NCI-H2171 treated with DMSO at 0.1 percent for 48 hours (cell line): ENCODE measurements at regions not wholly inside any gene's neighbourhood (a gene's known extent, or its start where the extent isn't known, plus 50 kb on each side); places are given as distances from the start of the nearest gene placed in this dataset.
"Not testable (repeated sequence)": the region's sequence is repeated elsewhere in the genome, so short reads cannot be mapped to it uniquely, and the experiment has no call there.

Experiments used
- DNase-seq: peaks from one replicate; lab custom pipeline; 2025; lab: John Stamatoyannopoulos, UW

DNA sequence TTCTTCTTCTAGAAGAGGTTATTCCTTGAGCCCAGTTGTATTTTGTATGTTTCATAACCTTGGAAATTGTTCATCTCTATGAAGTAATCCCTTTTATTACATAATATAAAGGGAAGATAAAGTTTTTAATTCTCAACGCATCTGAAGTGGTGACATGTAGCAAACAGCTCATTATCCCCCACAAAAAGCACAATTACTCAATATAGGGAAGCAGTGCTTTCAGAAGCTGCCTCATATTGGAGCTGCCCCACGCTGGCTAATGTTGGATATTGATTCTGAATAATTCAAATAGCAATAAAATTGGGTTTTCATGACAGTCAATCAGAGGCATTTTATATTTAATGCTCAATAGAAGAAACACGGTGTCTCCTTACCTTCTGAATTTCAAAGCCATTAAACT is 604.3 kb upstream of the RBFOX1 start:
- no peak for DNase-seq

DNA sequence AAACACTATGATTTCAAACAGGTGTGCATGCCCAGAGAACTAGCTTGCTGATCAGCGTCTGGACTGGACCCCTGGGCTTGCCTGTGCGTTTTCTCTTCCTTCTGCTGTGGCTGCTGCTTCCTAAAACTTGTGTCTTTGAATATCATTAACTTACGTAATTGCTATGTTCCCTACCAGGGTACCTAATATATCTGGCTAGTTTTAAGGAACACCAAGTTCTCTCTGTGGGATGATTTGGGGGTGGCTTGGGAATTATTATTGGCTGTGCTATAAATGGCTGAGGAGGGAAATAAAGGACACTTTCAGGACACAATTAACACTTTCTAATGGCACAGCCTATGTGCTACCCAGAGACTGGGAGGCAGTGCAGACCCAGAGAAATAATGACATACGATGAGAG is 606.0 kb upstream of the RBFOX1 start:
- DNase-seq, result no peak

DNA sequence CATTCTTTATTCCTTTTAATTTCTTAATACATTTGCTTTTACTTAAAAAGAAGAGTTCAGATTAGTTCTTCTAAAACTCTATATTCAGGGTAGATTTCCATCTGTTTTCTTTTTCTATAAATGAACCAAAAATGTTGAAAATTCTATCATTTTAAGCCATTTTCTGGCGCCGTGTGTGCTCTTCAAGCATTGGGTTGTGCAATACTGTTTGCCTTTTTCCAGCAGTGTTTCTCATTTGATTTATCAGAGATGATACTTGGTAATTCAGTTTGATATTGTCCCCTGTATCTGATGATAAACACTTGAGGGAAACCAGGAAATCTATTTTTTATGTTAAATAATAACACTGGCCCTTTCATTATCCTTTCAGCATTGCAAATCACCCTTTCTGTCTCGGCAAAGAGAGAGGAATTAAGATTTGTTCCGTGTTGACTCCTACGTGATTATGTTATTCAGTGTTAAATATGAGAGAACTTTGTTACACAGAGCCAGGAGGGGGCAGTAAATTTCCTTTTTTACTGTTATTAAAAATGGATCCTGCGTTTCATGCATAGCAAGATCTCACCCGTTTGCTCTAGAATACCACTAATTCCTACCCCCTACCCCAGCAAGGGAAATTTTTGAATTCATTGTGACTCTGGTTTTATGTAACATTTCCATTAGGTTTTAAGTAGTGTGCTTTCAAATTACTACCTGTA is 606.9 kb upstream of the RBFOX1 start:
- no peak for DNase-seq

DNA sequence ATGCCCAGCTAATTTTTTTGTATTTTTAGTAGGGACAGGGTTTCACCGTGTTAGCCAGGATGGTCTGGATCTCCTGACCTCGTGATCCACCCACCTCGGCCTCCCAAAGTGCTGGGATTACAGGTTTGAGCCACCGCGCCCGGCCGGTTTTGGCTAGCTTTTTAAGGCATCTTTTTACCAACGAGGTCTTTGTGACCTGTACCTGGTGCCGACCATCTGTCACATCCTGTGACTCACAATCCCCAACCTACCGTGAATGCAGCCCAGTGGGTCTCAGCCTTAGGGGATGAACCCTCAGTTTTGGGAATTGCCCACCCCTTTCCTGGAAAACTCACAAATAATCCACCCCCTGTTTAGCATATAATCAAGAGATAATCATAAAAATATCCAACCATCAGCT is 607.4 kb upstream of the RBFOX1 start:
- DNase-seq, result not testable (repeated sequence)

DNA sequence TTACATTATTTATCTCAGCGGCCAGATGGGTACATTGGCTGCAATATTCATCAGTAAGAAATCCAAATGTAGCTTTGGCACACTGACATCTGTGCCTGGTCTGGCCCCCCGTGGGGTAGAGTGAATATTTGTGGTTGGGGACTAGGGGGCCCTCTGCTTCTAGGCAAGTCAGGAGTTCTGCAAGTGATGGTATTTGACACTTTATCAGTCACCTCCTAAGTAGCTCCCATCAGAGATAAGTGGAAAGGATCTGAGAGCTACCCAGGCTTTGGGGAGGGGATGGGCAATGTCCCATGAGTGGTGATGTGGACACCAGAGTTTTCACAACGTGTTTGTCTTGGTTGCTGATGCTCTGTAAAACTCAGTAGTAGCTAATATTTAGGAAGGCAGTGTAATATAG is 609.9 kb upstream of the RBFOX1 start:
- DNase-seq, result no peak

DNA sequence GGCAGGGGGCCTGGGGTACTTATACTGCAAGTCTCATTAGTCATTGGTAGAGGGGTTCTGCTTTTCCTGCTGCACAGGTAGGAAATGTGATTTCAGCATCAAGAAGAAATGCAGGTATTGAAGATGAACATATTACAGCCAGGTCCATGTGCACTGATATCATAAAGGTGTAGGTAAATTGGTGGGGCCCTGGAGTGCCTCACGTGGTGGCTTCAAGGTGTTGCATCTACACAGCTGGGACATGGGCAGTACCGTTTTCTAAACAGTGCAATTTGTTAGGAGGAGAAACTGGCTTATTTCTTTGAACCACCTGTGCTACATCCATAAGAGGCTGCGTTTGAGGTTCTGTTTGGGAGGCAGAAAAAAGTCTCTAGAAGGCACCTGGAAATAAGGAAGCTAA is 618.1 kb upstream of the RBFOX1 start:
- no peak for DNase-seq

DNA sequence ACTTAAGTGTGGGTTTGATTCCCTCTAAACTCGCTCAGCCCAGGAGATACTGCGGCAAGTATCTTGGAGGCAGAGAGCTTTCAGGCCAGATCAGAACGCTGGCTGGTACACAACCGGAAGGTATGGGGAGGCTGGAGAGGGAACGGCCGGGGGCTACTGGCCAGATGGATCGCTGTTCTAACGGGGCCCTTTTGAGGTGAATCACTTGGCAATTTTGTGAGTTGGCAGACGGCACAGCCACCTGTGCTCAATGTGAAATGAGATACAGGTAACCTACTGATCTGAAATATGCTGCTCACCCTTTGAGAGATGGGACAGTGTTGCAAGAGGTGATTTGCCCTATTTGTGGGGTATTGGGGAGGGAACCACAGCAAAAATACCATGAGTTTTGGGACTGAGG is 622.9 kb upstream of the RBFOX1 start:
- DNase-seq, result no peak

DNA sequence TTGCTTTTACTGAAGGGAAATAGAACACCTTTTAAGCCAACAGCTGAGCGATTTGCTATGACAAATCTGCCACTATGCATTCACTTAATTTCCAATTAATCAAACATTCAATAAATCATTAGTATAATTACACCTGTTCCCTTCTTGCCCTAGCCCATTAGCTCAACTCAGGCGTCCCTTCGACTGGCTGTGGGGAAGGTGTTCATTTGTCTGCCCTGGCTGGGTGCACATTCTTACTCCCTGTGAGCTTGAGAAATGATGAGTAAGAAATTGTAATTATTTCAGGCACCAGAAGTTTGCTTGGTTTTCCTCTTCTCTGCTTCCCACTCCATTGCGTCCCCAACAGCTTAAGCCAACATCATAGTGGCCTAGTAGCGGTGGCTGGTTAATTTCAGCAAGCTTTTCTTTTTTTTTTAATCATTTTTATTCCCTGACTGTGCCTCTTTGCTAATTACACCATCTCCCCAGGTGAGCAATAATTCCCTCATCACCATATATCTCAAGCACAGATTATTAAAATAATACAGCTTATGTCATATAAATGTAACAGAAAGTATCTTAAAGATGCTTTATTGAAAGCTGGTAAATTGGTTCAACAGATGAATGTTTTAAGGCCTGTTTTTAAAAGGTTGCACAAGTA is 623.9 kb upstream of the RBFOX1 start:
- DNase-seq, result no peak

DNA sequence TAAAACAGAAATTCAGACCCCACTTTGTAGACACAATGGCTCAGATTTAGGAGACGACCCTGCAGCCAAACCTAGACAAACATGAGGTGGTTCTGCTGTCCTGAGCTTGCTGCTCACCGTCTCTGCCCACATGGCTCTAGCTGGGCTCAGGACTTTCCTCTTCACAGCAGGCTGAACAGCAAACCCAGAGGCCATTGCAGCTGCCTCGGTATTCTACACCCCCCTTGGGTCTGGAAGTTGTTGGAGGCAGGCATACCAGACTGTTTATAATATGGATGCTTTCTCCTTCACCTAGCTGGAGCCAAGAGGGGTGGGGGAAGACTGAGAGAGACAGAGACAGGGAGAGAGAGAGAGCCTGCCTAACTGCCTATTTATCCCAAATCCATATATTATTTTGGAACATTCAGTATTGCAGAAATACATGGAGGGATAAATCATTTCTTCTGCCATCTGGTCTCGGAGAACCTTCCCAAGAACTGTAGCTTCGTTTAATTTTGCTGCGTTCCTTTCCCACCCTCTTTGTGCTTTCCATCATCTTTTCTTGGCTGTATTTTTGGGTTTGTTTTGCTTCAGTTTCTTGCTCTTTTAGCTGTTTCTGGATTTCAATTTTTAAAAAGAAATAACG is 628.2 kb upstream of the RBFOX1 start:
- DNase-seq, result no peak

DNA sequence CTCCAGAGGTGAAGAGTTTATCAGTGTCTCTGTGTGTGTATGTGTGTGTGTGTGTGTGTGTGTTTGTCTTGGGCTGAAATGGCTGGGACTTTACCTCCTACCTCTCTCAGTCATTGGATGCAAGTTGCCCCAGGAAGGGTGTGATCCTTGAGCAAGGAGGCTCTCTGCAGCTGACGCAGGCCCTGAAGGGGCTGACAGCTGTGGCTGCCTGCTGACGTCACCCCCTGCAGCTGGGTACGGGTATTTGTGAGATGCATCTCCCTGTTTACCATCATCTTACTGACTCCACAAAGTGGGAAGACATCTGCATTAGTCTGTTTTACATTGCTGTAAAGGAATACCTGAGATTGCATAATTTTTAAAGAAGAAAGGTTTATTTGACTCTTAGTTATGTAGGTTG is 631.5 kb upstream of the RBFOX1 start:
- DNase-seq, result no peak

DNA sequence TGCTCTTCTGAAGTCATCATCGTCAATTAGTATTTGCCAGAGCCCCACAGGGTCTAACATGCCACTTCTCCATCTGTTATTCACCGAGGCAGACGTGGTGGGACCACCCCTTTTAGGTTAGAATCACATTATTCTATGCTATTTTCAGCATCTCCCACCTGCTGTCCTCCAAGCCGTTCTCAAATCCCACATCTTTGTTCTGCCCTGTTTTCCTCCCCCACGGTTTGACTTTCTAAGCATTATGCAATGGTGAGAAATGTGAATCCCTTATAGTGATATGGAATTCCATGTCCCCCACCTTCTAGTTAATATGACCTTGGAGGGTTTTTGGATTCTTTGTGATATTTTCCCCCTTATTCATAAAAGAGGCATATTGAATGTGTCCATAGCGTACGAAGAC is 634.1 kb upstream of the RBFOX1 start:
- DNase-seq, result no peak

DNA sequence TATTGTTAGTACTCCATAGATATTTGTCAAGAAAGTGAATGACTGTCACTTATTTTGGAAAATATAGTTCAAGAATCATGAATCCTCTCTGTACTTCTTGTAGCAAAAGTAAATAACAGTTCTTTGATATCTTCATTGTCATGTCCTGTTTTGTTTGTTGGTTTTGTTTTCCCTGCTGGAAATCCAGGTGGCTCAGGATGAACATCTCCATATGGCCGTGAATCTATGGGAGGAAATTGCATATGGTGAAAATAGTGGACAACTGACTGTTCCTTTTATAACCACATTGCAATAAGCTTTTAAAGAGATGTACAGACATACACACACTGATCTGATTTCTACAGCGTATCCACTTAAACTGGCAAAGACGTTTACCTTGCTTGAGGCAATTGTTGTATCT is 637.0 kb upstream of the RBFOX1 start:
- no peak for DNase-seq

DNA sequence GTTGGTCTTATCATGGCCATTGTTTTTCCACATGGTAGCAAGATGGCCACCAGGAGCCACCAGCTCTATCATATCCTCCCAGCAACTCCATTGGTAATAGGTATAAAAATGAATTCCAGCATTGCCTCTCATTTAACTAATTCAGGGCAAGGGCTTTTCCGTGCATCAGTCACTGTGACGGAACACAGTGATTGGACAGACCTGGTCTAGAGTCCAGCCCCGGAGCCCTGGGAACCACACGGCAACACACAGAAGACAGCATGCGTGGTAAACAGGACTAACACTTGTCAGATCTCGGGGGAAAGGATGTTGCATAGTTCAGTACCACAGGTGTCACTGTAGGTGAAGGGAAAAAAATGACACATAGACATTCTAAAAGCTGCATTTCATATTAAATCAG is 638.0 kb upstream of the RBFOX1 start:
- DNase-seq, result no peak

DNA sequence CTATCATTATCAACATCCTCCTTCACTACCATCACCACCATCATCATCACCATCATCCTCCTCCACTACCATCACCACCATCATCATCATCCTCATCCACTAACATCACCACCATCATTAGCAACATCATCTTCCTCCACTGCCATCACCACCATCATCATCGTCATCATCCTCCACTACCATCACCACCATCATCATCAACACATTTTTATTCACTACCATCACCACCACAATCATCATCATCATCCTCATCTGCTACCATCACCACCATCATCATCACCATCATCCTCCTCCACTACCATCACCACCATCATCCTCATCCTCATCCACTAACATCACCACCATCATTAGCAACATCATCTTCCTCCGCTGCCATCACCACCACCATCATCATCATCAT is 639.2 kb upstream of the RBFOX1 start:
- DNase-seq, result not testable (repeated sequence)

DNA sequence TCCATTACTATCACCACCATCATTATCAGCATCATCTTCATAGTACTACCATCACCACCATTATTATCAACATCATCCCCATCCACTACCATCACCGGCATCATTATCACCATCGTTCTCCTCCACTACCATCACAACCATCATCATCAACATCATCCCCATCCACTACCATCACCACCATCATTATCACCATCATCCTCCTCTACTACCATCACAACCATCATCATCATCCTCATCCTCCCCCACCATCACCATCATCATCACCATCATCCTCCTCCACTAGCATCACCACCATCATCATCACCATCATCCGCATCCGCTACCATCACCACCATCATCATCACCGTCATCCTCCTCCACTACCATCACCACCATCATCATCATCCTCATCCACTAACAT is 639.8 kb upstream of the RBFOX1 start:
- no peak for DNase-seq

DNA sequence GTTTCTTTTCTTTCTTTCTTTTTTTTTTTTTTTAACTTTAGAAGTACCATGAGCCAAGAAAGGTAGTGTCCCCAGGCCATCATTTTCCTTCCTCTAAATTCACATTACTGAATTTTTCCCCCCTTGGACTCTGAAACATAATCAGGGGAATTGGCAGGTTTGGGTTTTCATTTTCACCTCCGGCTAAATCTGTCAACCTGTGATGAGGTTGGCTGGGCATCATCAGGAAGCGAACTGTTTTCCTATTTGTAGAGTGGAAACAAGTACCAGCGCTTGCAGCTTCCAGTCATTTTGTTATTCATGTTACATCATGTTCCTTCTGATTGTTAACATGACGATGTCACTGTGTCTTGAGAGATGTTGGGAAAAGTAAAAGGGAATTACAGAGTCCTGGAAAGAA is 641.9 kb upstream of the RBFOX1 start:
- no peak for DNase-seq

DNA sequence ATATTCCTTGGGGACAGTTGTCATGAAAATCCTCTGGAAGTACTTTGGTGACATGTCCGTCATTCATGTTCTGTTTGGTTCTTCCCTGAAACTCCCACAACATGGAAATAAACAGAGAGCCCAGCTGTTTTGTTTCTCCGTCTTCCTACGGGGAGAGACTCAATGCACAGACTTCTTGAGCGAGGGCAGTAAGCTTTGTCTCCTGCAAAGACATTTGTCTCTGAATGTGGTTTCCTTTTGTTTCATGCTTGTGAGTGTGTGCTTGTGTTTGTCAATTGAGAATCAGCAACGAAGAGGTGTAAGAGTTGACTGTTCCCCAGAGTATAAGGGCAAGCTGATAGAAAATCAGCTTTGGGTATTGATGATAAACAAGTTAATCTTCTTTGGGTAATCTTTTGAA is 643.0 kb upstream of the RBFOX1 start:
- no peak for DNase-seq

DNA sequence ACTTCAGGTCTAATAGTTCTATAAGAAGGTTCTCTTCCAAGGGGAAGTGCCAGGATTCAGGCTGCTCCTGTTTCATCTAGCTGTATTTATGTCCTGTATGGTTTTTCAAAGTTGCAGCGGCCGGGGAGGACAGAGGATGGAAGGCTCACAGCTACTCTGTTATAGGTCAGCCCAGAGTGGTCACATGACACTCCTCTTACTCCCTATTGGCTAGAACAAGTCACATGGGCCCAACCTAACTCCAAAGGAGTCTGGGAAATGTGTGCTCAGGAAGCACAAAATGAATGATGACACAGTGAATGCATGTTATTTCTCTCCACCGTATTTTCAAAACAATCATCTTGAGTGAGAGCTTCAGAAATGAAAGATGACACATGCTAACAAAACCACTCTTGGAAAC is 645.1 kb upstream of the RBFOX1 start:
- no peak for DNase-seq

DNA sequence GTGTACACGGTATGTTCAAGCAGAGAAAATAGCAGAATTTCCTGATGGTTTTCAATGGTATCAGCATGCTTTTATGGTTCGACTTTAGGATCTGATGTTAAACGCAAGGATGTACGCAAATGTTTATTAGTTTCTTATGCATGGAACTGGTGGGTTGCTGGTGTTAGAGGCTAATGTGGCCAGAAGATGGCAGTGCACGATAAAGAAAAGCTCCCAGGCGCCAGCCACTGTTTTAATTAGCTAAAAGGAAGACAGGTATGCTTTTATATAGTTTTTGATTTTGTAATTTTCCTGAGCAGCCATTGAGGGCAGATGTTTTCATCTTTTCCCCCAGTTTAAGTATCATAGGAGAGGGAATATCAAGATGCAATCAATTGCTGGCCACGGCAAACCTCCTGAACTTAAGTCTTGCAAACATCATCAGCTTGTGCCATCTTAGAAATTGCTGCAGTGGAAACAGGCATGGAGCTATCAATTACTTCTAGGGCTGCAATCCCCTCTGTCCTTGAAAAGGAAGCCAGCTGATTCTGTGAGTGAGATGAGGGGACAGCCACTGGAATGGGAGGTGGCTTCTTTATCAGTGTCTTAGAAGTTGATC is 648.5 kb upstream of the RBFOX1 start:
- DNase-seq, result peak; percentile 24

DNA sequence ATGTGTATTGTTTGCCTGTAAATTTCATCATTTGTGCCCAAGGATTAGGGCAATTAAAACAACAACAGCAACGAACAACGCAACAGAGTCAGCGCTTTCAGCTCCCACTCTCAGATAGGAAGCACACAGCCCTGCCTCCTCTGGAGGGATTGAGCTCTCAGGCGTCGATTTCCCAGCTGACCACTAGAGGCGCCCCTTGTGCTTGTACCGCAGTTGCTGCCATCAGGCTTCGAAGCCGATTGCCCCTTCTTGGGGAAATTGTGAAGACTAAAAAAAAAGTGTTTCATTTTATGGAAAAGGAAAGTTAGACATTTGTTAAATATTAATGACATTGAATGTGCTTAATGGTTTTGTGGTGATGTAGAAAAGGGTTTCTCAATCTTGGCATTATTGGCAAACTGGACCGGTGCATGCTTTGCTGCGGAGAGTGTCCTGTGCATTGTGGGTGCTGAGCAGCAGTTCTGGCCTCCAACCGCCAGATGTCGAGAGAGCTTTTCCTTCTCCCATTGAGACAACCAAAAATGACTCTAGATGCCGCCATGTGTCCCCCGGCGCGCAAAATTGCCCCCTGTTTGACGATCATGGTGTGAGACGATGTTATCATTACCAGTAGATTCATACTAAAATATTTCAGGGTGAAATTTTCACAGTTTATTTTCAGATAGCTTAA is 650.4 kb upstream of the RBFOX1 start:
- peak; percentile 21 for DNase-seq

DNA sequence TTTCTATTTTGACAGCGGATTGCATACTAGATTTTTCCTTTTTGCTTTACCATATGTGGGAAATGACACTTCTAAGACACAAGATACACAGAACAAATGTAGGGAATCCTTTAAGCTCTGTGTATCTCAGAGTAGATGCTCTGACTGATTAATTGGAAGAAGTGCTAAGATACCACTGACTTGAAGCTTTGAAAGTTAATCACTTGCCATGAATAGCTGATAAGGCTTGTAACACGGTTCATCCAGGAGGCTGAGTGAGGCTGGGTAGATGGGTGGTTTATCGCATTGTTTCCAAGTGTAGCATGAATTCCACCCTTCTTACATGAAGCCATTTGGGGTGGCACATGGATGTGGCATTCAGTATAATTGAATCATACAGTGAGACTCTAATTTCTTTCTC is 654.1 kb upstream of the RBFOX1 start:
- DNase-seq, result no peak

DNA sequence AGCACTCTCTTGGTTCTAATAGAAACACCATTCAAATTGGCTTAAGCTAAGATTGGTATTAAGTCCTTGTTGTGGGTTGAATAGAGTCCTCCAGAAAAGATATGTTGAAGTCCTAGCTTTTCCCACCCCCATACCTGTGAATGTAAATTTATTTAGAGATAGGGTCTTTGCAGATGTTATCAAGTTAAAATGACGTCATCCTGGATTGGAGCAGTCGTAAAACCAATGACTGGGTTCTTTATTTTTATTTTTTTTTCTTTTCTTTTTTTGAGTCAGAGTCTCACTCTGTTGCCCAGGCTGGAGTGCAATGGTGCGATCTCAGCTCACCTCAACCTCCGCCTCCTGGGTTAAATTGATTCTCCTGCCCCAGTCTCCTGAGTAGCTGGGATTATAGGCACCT is 658.6 kb upstream of the RBFOX1 start:
- DNase-seq, result no peak

DNA sequence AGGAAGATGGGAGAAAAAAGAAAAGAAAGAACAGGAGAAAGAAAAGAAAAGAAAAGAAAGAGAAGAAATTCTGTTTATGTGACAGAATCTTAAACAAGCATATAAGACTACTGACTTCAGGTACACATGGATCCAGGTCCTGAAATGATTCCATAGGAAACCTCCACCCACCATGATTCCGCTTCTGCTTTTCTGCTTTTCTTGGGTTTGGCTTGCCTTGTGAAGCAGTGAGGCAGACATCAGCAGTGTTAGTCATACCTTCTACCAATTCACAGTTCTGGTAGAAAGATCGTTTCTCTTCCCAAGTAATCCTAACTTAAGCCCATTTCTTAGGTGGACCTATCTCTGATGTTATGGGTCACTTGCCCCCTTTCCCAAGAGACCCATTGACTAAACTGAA is 660.1 kb upstream of the RBFOX1 start:
- no peak for DNase-seq
